ENCODE measurements at regions not wholly inside any gene's neighbourhood (a gene's known extent, or its start where the extent isn't known, plus 50 kb on each side); places are given as distances from the start of the nearest gene placed in this dataset.

GRCh38 chr21:18991846-18992245, 588.3 kb upstream of the TMPRSS15 start:
- no peaks in the 10 kb centered on the region for H3K9me3 ChIP-seq (ENCODE audit: control insufficient read depth, insufficient read depth, low read depth, low read length)
- ATAC-seq (no peak), DNase-seq (ENCODE audit: low read depth, low spot score) (no peak)
- H3K27ac ChIP-seq (ENCODE audit: low read length): no peak overlapping the region
- BruUV-seq (replicated peaks): no TSS peak
- H3K27me3 ChIP-seq (ENCODE audit: control insufficient read depth, insufficient read depth, low read length): no peaks in the 10 kb centered on the region
- in situ Hi-C loops (cut with HindIII; ENCODE audit: low pct_unique_long_range_greater_than_20kb, low sequenced_read_pairs) (no loop called here), intact Hi-C loops (cut with micrococcal nuclease; ENCODE audit: unreplicated experiment) (no loop called here)
- no peaks in the 10 kb centered on the region for H3K4me1 ChIP-seq (ENCODE audit: control insufficient read depth, insufficient read depth, low read length)
- no peaks in the 10 kb centered on the region for H3K36me3 ChIP-seq (ENCODE audit: control insufficient read depth, insufficient read depth, low read length)
- H3K4me3 ChIP-seq (ENCODE audit: low read depth in 2 of 2, low read length in 2 of 2): no peak overlapping the region
- no peak for TF ChIP-seq REST (IDR thresholded peaks at IDR 0.05; ENCODE audit: insufficient read depth in 1 of 2, low read depth in 2 of 2, low read length in 1 of 2)
- no peak for TF ChIP-seq POLR2AphosphoS5 (IDR thresholded peaks at IDR 0.05; ENCODE audit: low read depth, low read length)
- ChIA-PET POLR2A (no interaction called here), CTCF (no interaction called here)

- no peak for ATAC-seq
These were observed 606.7 kb upstream of the TMPRSS15 start for GRCh38 chr21:19010251-19010650.

More at GRCh38 chr21:19010251-19010650, 606.7 kb upstream of the TMPRSS15 start:
- in situ Hi-C loops (cut with HindIII; ENCODE audit: low pct_unique_long_range_greater_than_20kb, low sequenced_read_pairs) (no loop called here), intact Hi-C loops (cut with micrococcal nuclease; ENCODE audit: unreplicated experiment) (no loop called here)
- Histone ChIP-seq H3K9me3 (ENCODE audit: control insufficient read depth, insufficient read depth, low read depth, low read length) (no peaks in the 10 kb centered on the region), H3K36me3 (ENCODE audit: control insufficient read depth, insufficient read depth, low read length) (no peaks in the 10 kb centered on the region), H3K4me1 (ENCODE audit: control insufficient read depth, insufficient read depth, low read length) (no peaks in the 10 kb centered on the region), H3K27me3 (ENCODE audit: control insufficient read depth, insufficient read depth, low read length) (no peaks in the 10 kb centered on the region), H3K4me3 (ENCODE audit: low read depth in 2 of 2, low read length in 2 of 2) (no peak overlapping the region), H3K27ac (ENCODE audit: low read length) (no peak overlapping the region)
- TF ChIP-seq SIN3A (IDR thresholded peaks at IDR 0.05; ENCODE audit: borderline replicate concordance, insufficient read depth, low read depth, low read length) (no peak), CTCF (IDR thresholded peaks at IDR 0.05) (no peak), POLR2AphosphoS5 (IDR thresholded peaks at IDR 0.05; ENCODE audit: low read depth, low read length) (no peak), REST (IDR thresholded peaks at IDR 0.05; ENCODE audit: insufficient read depth in 1 of 2, low read depth in 2 of 2, low read length in 1 of 2) (no peak), TCF7L2 (IDR thresholded peaks at IDR 0.05; ENCODE audit: low read depth, low read length) (no peak)
- no TSS peak for BruUV-seq (replicated peaks)
- CTCF ChIA-PET: no interaction called here
- DNase-seq (ENCODE audit: low read depth, low spot score): no peak
- POLR2A ChIA-PET: no interaction called here
